BE2C (cell line): ENCODE measurements at regions not wholly inside any gene's neighbourhood (a gene's known extent, or its start where the extent isn't known, plus 50 kb on each side); places are given as distances from the start of the nearest gene placed in this dataset.

Experiments used
- DNase-seq: peaks from one replicate; pipeline ENCODE4 v3.0.0-alpha.2; 2020
- H3K27me3 ChIP-seq: fragments of 250-450 bp; sonication (Bioruptor Pico); 2 replicates; pipeline ENCODE4 v1.5.1; 2020; ENCODE audit warnings: mild to moderate bottlenecking
- H3K36me3 ChIP-seq: fragments of 250-450 bp; sonication (Bioruptor Pico); 2 replicates; pipeline ENCODE4 v1.5.1; 2020; ENCODE audit warnings: mild to moderate bottlenecking
- H3K4me1 ChIP-seq: fragments of 250-450 bp; sonication (Bioruptor Pico); 2 replicates; pipeline ENCODE4 v1.5.1; 2020
- H3K4me3 ChIP-seq: 2 replicates; pipeline ENCODE4 v1.5.1; 2011; ENCODE audit warnings: low read depth, low read length
- H3K9me3 ChIP-seq: fragments of 250-450 bp; sonication (Bioruptor Pico); 2 replicates; pipeline ENCODE4 v1.5.1; 2020
- TF ChIP-seq, protein P1 (sequence below): IDR thresholded peaks from 2 replicates; pipeline ENCODE4 v1.5.1; 2012; ENCODE audit warnings: mild to moderate bottlenecking, low read depth, low read length

DNA sequence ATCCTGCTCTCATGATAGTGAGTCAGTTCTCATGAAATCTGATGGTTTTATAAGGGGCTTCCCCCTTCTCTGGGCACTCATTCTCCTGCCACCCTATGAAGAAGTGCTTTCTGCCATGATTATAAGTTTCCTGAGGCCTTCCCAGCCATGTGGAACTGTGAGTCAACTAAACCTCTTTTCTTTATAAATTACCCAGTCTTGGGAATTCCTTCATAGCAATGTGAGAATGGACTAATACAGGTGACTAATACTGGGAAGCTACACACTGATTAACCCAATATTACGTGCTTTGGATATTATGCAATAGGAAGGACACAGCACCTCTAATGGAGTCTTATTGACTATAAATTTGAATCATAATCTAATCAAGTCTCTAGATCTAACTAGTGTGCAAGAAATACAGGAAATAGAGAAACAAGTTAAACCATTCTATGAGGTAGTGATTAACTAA, 107.2 kb upstream of the ETAA1 start:
- Histone ChIP-seq H3K36me3 (no peaks in the 10 kb centered on the region), H3K27me3 (no peaks in the 10 kb centered on the region), H3K9me3 (no peaks in the 10 kb centered on the region), H3K4me3 (no peak overlapping the region), H3K4me1 (no peaks in the 10 kb centered on the region)
- TF ChIP-seq, protein P1, sequence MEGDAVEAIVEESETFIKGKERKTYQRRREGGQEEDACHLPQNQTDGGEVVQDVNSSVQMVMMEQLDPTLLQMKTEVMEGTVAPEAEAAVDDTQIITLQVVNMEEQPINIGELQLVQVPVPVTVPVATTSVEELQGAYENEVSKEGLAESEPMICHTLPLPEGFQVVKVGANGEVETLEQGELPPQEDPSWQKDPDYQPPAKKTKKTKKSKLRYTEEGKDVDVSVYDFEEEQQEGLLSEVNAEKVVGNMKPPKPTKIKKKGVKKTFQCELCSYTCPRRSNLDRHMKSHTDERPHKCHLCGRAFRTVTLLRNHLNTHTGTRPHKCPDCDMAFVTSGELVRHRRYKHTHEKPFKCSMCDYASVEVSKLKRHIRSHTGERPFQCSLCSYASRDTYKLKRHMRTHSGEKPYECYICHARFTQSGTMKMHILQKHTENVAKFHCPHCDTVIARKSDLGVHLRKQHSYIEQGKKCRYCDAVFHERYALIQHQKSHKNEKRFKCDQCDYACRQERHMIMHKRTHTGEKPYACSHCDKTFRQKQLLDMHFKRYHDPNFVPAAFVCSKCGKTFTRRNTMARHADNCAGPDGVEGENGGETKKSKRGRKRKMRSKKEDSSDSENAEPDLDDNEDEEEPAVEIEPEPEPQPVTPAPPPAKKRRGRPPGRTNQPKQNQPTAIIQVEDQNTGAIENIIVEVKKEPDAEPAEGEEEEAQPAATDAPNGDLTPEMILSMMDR = no peak
- no peak for DNase-seq

DNA sequence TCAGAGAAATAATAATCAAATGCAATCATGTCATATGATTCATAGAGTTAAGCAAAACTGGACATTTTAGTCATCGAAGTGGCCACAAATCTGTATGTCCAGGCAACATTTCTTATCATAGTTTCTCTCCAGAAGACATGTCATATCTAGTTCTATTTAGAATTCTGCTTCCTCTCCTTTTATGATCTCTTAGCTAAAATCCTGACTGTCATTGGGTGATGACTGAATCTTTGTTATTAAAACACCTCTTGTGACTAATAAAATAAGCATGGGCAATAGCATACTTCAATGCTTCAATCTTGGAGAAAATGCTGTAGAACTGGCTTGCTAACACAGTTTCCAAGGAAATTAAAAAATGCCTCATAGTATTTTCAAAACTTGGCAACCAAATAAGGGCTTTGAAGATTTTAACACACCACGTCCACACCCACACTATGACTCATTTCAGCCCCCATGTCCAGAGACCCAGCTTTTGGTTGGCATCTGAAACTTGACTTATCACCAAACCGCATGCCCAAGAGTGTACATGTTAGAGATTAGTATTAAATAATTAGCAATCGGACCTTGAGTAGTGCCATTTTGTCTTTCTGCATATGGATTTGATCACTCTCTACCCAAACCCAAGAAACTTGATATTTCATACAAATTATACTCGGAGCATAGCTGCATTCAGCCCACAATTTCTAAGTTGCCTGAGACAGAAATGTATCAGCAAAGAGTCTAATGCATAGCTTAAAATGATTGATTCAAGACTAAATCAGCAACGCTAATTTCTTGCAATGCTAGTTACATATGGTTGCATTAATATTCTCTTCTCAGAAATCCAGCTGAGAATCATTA, 106.5 kb upstream of the ETAA1 start:
- DNase-seq = no peak
- TF ChIP-seq, protein P1 = no peak

DNA sequence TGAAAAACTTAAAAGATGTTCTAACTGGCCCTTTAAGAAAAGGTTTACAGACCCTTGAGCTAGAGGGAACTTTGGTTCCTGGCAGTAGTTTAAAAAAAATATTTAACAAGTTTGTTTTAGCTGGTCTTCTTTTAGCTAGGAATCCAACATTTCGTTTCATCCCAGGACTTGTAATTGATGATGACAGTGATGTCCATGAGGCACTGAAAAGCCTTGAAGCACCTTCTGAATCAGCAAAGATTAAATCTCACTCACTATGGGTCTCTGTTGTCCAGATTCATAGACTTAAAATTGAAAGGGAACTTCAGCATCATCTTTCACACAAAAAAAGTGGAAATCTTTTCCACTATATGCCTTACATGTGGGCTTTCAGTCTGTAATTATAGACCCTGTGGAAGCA, 102.9 kb upstream of the ETAA1 start:
- H3K36me3 ChIP-seq = no peaks in the 10 kb centered on the region
- H3K9me3 ChIP-seq = no peaks in the 10 kb centered on the region
- TF ChIP-seq, protein P1 = no peak
- H3K27me3 ChIP-seq = no peaks in the 10 kb centered on the region
- no peaks in the 10 kb centered on the region for H3K4me1 ChIP-seq
- no peak overlapping the region for H3K4me3 ChIP-seq
- no peak for DNase-seq

More for the DNA sequence above, 106.5 kb upstream of the ETAA1 start:
- Histone ChIP-seq H3K4me3 (no peak overlapping the region), H3K4me1 (no peaks in the 10 kb centered on the region), H3K36me3 (no peaks in the 10 kb centered on the region), H3K9me3 (no peaks in the 10 kb centered on the region), H3K27me3 (no peaks in the 10 kb centered on the region)

DNA sequence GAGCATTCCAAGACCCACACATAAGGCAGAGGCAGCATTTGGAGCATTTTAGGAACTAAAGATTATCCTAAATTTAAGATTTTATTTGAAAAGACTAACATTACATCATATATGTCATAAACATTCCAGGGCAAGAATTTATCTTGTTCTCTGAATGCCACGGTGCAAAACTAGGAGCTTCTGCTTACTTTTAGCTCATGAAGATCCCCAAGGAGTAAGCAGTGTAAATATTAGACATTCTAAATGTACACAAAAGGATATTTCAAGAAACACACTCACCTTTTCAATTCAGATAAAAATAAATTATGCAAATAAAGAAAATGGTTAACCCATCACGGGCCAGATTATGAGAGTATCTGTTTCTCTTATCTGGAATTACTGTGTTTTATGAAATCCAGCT, 101.7 kb upstream of the ETAA1 start:
- H3K4me3 ChIP-seq = no peak overlapping the region
- H3K36me3 ChIP-seq = no peaks in the 10 kb centered on the region
- H3K27me3 ChIP-seq = no peaks in the 10 kb centered on the region
- no peak for DNase-seq
- TF ChIP-seq, protein P1 = no peak
- no peaks in the 10 kb centered on the region for H3K4me1 ChIP-seq
- no peaks in the 10 kb centered on the region for H3K9me3 ChIP-seq

DNA sequence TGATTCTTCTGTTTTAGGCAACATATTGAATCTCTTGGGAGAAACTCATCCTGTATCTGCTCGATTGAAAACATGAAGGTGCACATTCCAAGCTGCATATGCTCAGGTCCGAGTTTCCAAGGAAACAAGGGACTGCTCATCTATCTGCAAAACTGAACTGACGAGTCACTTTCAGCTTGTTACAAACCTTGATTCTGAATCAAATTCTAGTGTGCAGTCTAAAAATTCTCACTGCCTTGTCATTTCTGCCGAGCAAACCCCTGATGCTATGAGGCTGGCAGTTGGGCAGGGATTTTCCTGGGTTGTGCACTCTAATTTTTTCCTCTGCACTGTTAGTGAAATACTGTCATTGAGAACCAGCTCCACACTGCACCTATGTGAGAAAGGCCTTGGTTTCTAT, 101.3 kb upstream of the ETAA1 start:
- H3K27me3 ChIP-seq = no peaks in the 10 kb centered on the region
- TF ChIP-seq, protein P1 = no peak
- H3K4me1 ChIP-seq = no peaks in the 10 kb centered on the region
- DNase-seq = no peak
- H3K36me3 ChIP-seq = no peaks in the 10 kb centered on the region
- H3K9me3 ChIP-seq = no peaks in the 10 kb centered on the region
- no peak overlapping the region for H3K4me3 ChIP-seq

DNA sequence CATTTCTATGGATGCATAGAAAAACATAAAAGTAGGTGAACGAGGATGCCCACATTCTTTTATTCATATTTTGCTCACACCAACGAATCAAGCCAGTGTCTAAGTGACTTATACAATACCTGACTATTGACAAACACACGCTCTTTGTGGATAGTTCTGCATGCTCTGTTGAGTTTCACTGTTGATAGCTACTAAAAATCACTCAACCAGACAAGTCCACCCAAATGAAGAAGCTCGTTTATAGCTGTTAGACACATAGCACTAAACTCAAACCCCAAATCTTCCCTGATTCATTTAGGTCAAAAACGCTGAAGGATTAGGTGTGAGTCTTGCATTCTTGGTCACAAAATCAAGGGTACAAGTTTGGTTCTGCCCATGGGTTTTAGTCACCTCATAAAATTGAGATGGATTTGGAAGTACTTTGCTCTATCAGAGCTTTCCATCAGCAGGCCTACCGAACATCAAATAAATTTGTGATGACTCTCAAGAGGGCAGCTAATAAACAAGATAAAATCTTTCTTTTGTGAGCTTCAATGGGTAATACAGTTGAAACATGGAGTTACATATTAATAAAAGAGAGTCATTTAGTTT, 92.7 kb upstream of the ETAA1 start:
- Histone ChIP-seq H3K36me3 (no peaks in the 10 kb centered on the region), H3K27me3 (no peaks in the 10 kb centered on the region), H3K4me1 (no peaks in the 10 kb centered on the region), H3K4me3 (no peak overlapping the region), H3K9me3 (no peaks in the 10 kb centered on the region)
- TF ChIP-seq, protein P1 = no peak
- DNase-seq = no peak
